Liver (tissue), 8 donors: ENCODE measurements at regions not wholly inside any gene's neighbourhood (a gene's known extent, or its start where the extent isn't known, plus 50 kb on each side); places are given as distances from the start of the nearest gene placed in this dataset.

Experiments
- DNase-seq: peaks from one replicate; pipeline ENCODE4 v3.0.0-alpha.2; 2017; ENCODE audit warnings: low spot score
- H3K27ac ChIP-seq, 2 donors: one replicate each; pipeline ENCODE4 v1.7.0; 2013; ENCODE audit warnings: inconsistent platforms in 2 of 2, low read length in 2 of 2, control low read depth in 1 of 2, low read depth in 1 of 2, mild to moderate bottlenecking in 1 of 2
- H3K27me3 ChIP-seq, 4 donors: one replicate each; pipeline versions ENCODE4 v1.6.1 to v1.7.0; 2013; ENCODE audit warnings: low read length in 3 of 4, inconsistent platforms in 1 of 4, mild to moderate bottlenecking in 1 of 4, moderate library complexity in 1 of 4; ENCODE audit not compliant: control insufficient read depth in 4 of 4, insufficient read depth in 4 of 4
- H3K36me3 ChIP-seq, 4 donors: one replicate each; pipeline versions ENCODE4 v1.6.1 to v1.7.0; 2013; ENCODE audit warnings: low read length in 3 of 4, mild to moderate bottlenecking in 3 of 4, low read depth in 1 of 4, moderate library complexity in 1 of 4; ENCODE audit not compliant: control insufficient read depth in 4 of 4, insufficient read depth in 3 of 4
- H3K4me1 ChIP-seq, 4 donors: one replicate each; pipeline versions ENCODE4 v1.6.1 to v1.7.0; 2013; ENCODE audit warnings: low read length in 3 of 4, mild to moderate bottlenecking in 3 of 4, moderate library complexity in 1 of 4; ENCODE audit not compliant: control insufficient read depth in 4 of 4, insufficient read depth in 4 of 4
- H3K4me3 ChIP-seq, 3 donors: one replicate each; pipeline versions ENCODE4 v1.6.1 to v1.7.0; 2013; ENCODE audit warnings: low read length in 3 of 3, control low read depth in 1 of 3, low read depth in 1 of 3, mild to moderate bottlenecking in 1 of 3
- H3K9ac ChIP-seq, 2 donors: one replicate each; pipeline ENCODE4 v1.7.0; 2013; ENCODE audit warnings: low read length in 2 of 2, mild to moderate bottlenecking in 2 of 2, moderate library complexity in 2 of 2, control low read depth in 1 of 2, low read depth in 1 of 2
- H3K9me3 ChIP-seq, 4 donors: one replicate each; pipeline versions ENCODE4 v1.6.1 to v1.7.0; 2013; ENCODE audit warnings: low read length in 3 of 4; ENCODE audit not compliant: control insufficient read depth in 4 of 4
- ATF3 ChIP-seq: IDR thresholded peaks from 2 replicates; pipeline ENCODE4 v1.6.1; 2016; ENCODE audit warnings: antibody characterized with exemption
- FOXA2 ChIP-seq: IDR thresholded peaks from 2 replicates; pipeline ENCODE4 v1.6.1; 2016; ENCODE audit warnings: antibody characterized with exemption
- MAX ChIP-seq: IDR thresholded peaks from 2 replicates; pipeline ENCODE4 v1.6.1; 2016; ENCODE audit warnings: antibody characterized with exemption
- RAD21 ChIP-seq, 2 donors: IDR thresholded peaks; 2 replicates each; pipeline ENCODE4 v1.6.1; 2016; ENCODE audit warnings: antibody characterized with exemption in 2 of 2, mild to moderate bottlenecking in 2 of 2
- RXRA ChIP-seq, 2 donors: IDR thresholded peaks; 2 replicates each; pipeline ENCODE4 v1.6.1; 2017 to 2018; ENCODE audit warnings: antibody characterized with exemption in 2 of 2, mild to moderate bottlenecking in 1 of 2
- SP1 ChIP-seq: IDR thresholded peaks from 2 replicates; pipeline ENCODE4 v1.6.1; 2018; ENCODE audit warnings: antibody characterized with exemption, mild to moderate bottlenecking
- WGBS: extraction: QIAGEN DNeasy Blood & Tissue Kit; methylation state at CpG from one replicate; pipeline ENCODE4 v1.1.7; 2013; 5-methylcytosine and 5-hydroxymethylcytosine counted together
- TF ChIP-seq, protein P1 (sequence below): fragments of 150-350 bp; IDR thresholded peaks from 2 replicates; pipeline ENCODE4 v1.5.1; 2017; ENCODE audit warnings: improper control_type of control experiment, low read depth, low read length; ENCODE audit not compliant: missing input control
- donor health status: healthy.
- donor health status: healthy.
- donor health status: healthy.
- donor health status: healthy.
- donor health status: healthy.

DNA sequence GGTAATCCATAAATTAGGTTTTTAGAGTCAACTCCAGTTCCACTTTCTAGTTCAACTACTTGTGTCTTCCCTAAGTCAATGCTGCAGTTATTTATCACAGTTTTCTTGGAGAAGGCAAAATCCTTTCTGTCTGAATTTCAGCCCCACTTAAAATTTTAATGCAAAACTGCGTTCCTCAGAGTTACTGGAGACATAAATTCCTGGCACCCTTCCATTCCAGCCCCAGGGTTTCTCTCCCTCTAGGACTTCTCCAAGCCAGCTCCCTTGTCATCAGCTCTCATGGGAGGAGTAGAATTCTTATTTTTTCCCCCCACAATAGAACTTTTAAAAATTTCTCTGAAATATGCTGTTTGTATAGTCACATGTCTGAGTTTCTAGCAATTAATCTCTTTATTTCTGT is 50.6 kb upstream of the PHOX2B start:
- no peak overlapping the region for H3K4me3 ChIP-seq
- 82% methylated on average over 1 of the region's 1 CpG for WGBS
- DNase-seq: no peak
- TF ChIP-seq SP1 (no peak), FOXA2 (no peak), RXRA (IDR thresholded peaks at IDR 0.05) (no peak), ATF3 (no peak), MAX (no peak), RAD21 (IDR thresholded peaks at IDR 0.05) (no peak)
- TF ChIP-seq, protein P1, sequence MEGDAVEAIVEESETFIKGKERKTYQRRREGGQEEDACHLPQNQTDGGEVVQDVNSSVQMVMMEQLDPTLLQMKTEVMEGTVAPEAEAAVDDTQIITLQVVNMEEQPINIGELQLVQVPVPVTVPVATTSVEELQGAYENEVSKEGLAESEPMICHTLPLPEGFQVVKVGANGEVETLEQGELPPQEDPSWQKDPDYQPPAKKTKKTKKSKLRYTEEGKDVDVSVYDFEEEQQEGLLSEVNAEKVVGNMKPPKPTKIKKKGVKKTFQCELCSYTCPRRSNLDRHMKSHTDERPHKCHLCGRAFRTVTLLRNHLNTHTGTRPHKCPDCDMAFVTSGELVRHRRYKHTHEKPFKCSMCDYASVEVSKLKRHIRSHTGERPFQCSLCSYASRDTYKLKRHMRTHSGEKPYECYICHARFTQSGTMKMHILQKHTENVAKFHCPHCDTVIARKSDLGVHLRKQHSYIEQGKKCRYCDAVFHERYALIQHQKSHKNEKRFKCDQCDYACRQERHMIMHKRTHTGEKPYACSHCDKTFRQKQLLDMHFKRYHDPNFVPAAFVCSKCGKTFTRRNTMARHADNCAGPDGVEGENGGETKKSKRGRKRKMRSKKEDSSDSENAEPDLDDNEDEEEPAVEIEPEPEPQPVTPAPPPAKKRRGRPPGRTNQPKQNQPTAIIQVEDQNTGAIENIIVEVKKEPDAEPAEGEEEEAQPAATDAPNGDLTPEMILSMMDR: no peak
- H3K9me3 ChIP-seq: no peaks in the 10 kb centered on the region
- no peak overlapping the region for H3K27ac ChIP-seq
- H3K4me1 ChIP-seq: no peaks in the 10 kb centered on the region
- H3K9ac ChIP-seq: no peak overlapping the region
- no peaks in the 10 kb centered on the region for H3K36me3 ChIP-seq
- peaks cover 0 to 8% (median 0%) of the 10 kb centered on the region in 4 donors for H3K27me3 ChIP-seq
